ENCODE measurements at regions not wholly inside any gene's neighbourhood (a gene's known extent, or its start where the extent isn't known, plus 50 kb on each side); places are given as distances from the start of the nearest gene placed in this dataset.

GRCh38 chr3:66092175-66092995 lies 53.7 kb upstream of the MAGI1 start:
- in situ Hi-C loops (cut with HindIII; ENCODE audit: low pct_ligation_motif_present, low pct_unique_long_range_greater_than_20kb, low sequenced_read_pairs): no loop called here

More at GRCh38 chr3:66092175-66092995, 53.7 kb upstream of the MAGI1 start:
- no peak for DNase-seq

Measured in ACHN (cell line).